ENCODE measurements at regions not wholly inside any gene's neighbourhood (a gene's known extent, or its start where the extent isn't known, plus 50 kb on each side); places are given as distances from the start of the nearest gene placed in this dataset.

- peak in 1 of 2 experiments; percentile 33 for DNase-seq (ENCODE audit: low read depth in 1 of 2, low spot score in 1 of 2)
- TF ChIP-seq POLR2AphosphoS5 (IDR thresholded peaks at IDR 0.05; ENCODE audit: low read depth) (no peak), SPI1 (IDR thresholded peaks at IDR 0.05; ENCODE audit: borderline replicate concordance, low read depth) (0 out of 2 replicates have a peak, but pooled peaks have one; percentile 8)
These were observed 224.2 kb downstream of the STIM2 start for GRCh38 chr4:27084685-27085361.

GRCh38 chr4:27085396-27085795, 224.8 kb downstream of the STIM2 start:
- Histone ChIP-seq H3K4me3 (replicated peaks; ENCODE audit: insufficient read depth, low read length) (no peak overlapping the region), H3K27ac (replicated peaks) (no peak overlapping the region), H3K27me3 (ENCODE audit: insufficient read depth, poor library complexity, severe bottlenecking) (peaks cover 9% of the 10 kb centered on the region)
- no peak for DNase-seq (ENCODE audit: low read depth in 1 of 2, low spot score in 1 of 2)
- no peak for TF ChIP-seq SPI1 (IDR thresholded peaks at IDR 0.05; ENCODE audit: borderline replicate concordance, low read depth)
- TF ChIP-seq REST (IDR thresholded peaks at IDR 0.05; ENCODE audit: insufficient replicate concordance, low read depth), result no peak

More at GRCh38 chr4:27084685-27085361, 224.2 kb downstream of the STIM2 start:
- H3K27me3 ChIP-seq (ENCODE audit: insufficient read depth, poor library complexity, severe bottlenecking), result peaks cover 9% of the 10 kb centered on the region
- H3K27ac ChIP-seq (replicated peaks), result no peak overlapping the region
- H3K4me3 ChIP-seq (replicated peaks; ENCODE audit: insufficient read depth, low read length), result no peak overlapping the region

- no peak for DNase-seq (ENCODE audit: low read depth in 1 of 2, low spot score in 1 of 2)
- Histone ChIP-seq H3K27ac (replicated peaks) (no peak overlapping the region), H3K4me3 (replicated peaks; ENCODE audit: insufficient read depth, low read length) (no peak overlapping the region), H3K27me3 (ENCODE audit: insufficient read depth, poor library complexity, severe bottlenecking) (peaks cover 9% of the 10 kb centered on the region)
- no peak for TF ChIP-seq GABPA (IDR thresholded peaks at IDR 0.05; ENCODE audit: low read depth)
- TF ChIP-seq SPI1 (IDR thresholded peaks at IDR 0.05; ENCODE audit: borderline replicate concordance, low read depth), result no peak
These were observed 226.8 kb downstream of the STIM2 start for GRCh38 chr4:27087306-27088045.

GRCh38 chr4:27088491-27088890, 227.8 kb downstream of the STIM2 start:
- TF ChIP-seq GABPA (IDR thresholded peaks at IDR 0.05; ENCODE audit: low read depth), result no peak
- TF ChIP-seq POLR2AphosphoS5 (IDR thresholded peaks at IDR 0.05; ENCODE audit: low read depth), result no peak
- TF ChIP-seq REST (IDR thresholded peaks at IDR 0.05; ENCODE audit: insufficient replicate concordance, low read depth), result no peak
- no peak for TF ChIP-seq CTCF (IDR thresholded peaks at IDR 0.05; ENCODE audit: insufficient read depth, low read length)
- peak; percentile 14; the same call in 1 of the 2 replicates for TF ChIP-seq SPI1 (IDR thresholded peaks at IDR 0.05; ENCODE audit: borderline replicate concordance, low read depth)
- peaks cover 9% of the 10 kb centered on the region for H3K27me3 ChIP-seq (ENCODE audit: insufficient read depth, poor library complexity, severe bottlenecking)
- no peak overlapping the region for H3K4me3 ChIP-seq (replicated peaks; ENCODE audit: insufficient read depth, low read length)
- peak in 1 of 2 experiments; percentile 52 for DNase-seq (ENCODE audit: low read depth in 1 of 2, low spot score in 1 of 2)
- H3K27ac ChIP-seq (replicated peaks), result no peak overlapping the region

- no peak overlapping the region for H3K27ac ChIP-seq (replicated peaks)
- no peak for TF ChIP-seq REST (IDR thresholded peaks at IDR 0.05; ENCODE audit: insufficient replicate concordance, low read depth)
- TF ChIP-seq POLR2AphosphoS5 (IDR thresholded peaks at IDR 0.05; ENCODE audit: low read depth), result no peak
- TF ChIP-seq GABPA (IDR thresholded peaks at IDR 0.05; ENCODE audit: low read depth), result no peak
- no peak for TF ChIP-seq CTCF (IDR thresholded peaks at IDR 0.05; ENCODE audit: insufficient read depth, low read length)
- no peak for TF ChIP-seq SPI1 (IDR thresholded peaks at IDR 0.05; ENCODE audit: borderline replicate concordance, low read depth)
- no peak overlapping the region for H3K4me3 ChIP-seq (replicated peaks; ENCODE audit: insufficient read depth, low read length)
- no peak for DNase-seq (ENCODE audit: low read depth in 1 of 2, low spot score in 1 of 2)
- H3K27me3 ChIP-seq (ENCODE audit: insufficient read depth, poor library complexity, severe bottlenecking), result peaks cover 9% of the 10 kb centered on the region
These were observed 228.5 kb downstream of the STIM2 start for GRCh38 chr4:27089186-27089585.

Measured in HL-60 (cell line).